Prostate gland (tissue), 2 donors: ENCODE measurements at regions not wholly inside any gene's neighbourhood (a gene's known extent, or its start where the extent isn't known, plus 50 kb on each side); places are given as distances from the start of the nearest gene placed in this dataset.
A peak's percentile ranks its signal among the peaks of the same experiment; 100 is the strongest.

Experiments used
- DNase-seq: peaks from one replicate; pipeline ENCODE4 v3.0.0-alpha.2; 2019; ENCODE audit warnings: low spot score
- H3K27ac ChIP-seq, 2 donors: fragments of 200-600 bp; sonication (generic); 2 replicates each; pipeline ENCODE4 v1.5.1; 2017 to 2019
- H3K27me3 ChIP-seq: fragments of 200-600 bp; sonication (generic); replicated peaks from 2 replicates; pipeline ENCODE4 v1.5.1; 2019; ENCODE audit not compliant: insufficient read depth
- H3K36me3 ChIP-seq, 2 donors: fragments of 200-600 bp; sonication (generic); 1 replicate in 1 of 2; 2 replicates in 1 of 2; pipeline versions ENCODE4 v1.5.1 to v1.8.1; 2017 to 2019
- H3K4me1 ChIP-seq: fragments of 200-600 bp; sonication (generic); replicated peaks from 2 replicates; pipeline ENCODE4 v1.5.1; 2019
- H3K4me3 ChIP-seq, 2 donors: fragments of 200-600 bp; sonication (generic); 2 replicates each; pipeline ENCODE4 v1.5.1; 2017 to 2019
- H3K9me3 ChIP-seq: fragments of 200-600 bp; sonication (generic); 2 replicates; pipeline ENCODE4 v1.5.1; 2017
- CTCF ChIP-seq, 4 experiments: fragments of 200-600 bp in 2 of 4; fragments of 450-650 bp in 2 of 4; sonication (generic) in 2 of 4; IDR thresholded peaks; 1 replicate in 3 of 4; 2 replicates in 1 of 4; pipeline ENCODE4 v1.5.1; 2016 to 2019; ENCODE audit warnings: antibody characterized with exemption in 4 of 4, mild to moderate bottlenecking in 2 of 4, moderate library complexity in 2 of 4
- POLR2A ChIP-seq: fragments of 450-650 bp; IDR thresholded peaks from one replicate; pipeline ENCODE4 v1.6.1; 2016; ENCODE audit warnings: antibody characterized with exemption, mild to moderate bottlenecking
- POLR2AphosphoS5 ChIP-seq: sonication (generic); formaldehyde crosslinking; IDR thresholded peaks from one replicate; pipeline ENCODE4 v1.6.1; 2017; ENCODE audit warnings: antibody characterized with exemption
- WGBS: methylation state at CpG from one replicate; pipeline ENCODE4 v1.1.5; 2018; 5-methylcytosine and 5-hydroxymethylcytosine counted together
- intact Hi-C: fragments of 100-400 bp; cut with DNase I; formaldehyde crosslinking; loops from one replicate; pipeline ENCODE4 v1.14.2; 2022

DNA sequence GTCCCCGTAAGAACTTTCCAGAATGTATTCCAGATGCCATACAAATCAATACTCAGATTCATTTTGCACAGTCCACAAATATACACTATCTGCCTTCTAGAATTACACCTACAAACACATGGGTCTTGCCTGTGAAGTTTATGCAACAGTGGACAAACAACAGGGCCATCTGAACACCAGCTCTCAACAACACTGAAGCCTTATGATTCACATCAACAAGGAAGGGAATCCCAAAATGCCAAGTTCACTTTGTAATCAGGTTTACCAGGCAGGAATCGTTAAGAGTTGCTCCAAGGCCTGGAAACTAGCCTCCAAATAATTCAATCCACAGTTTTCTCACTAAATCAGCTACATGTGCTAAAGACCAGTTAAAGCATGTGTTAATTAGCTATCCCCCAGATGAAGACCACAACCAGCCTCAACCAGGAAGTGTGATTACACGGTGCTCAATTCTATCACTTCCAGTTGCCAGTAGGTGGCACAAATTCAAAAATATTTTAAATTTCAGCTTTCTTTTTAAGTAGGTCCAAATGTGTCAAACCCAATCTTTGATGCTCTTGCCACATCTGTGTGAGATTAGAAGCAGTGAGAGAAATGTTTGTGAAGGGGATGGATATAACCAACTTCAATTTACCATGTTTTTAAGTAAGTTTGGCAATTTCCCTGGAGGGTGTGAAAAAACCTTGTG, 139.1 kb upstream of the BDNF start:
- no peaks in the 10 kb centered on the region for H3K4me1 ChIP-seq
- intact Hi-C loops: no loop called here
- no peak overlapping the region for H3K4me3 ChIP-seq

DNA sequence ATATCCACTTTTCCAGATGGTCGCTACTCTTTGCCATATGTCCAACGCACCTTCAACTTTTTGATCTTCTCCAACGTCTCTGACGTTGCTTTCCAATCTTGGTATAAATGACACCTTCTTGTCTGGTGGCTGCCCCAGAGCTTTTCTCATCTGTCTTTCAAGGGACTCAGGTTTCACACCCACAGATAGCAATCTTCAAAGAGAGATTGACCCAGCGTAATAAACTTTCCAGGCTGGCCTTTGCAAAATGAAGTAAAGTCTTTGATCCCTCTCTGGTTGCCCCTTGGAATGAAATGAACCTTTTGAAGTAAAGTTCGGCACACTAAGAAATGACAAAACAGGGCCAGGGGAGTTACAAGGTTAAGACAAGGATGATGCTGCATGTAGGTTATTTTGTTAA, 138.4 kb upstream of the BDNF start:
- 44% methylated on average over 6 of the region's 6 CpGs for WGBS
- H3K4me3 ChIP-seq: no peak overlapping the region
- H3K27me3 ChIP-seq: no peaks in the 10 kb centered on the region
- H3K9me3 ChIP-seq: no peaks in the 10 kb centered on the region
- no peaks in the 10 kb centered on the region for H3K4me1 ChIP-seq
- DNase-seq: no peak
- TF ChIP-seq POLR2AphosphoS5 (no peak), POLR2A (no peak)
- no peaks in the 10 kb centered on the region for H3K36me3 ChIP-seq
- H3K27ac ChIP-seq: no peak overlapping the region
- intact Hi-C loops: no loop called here

More for the DNA sequence above, 139.1 kb upstream of the BDNF start:
- H3K9me3 ChIP-seq: no peaks in the 10 kb centered on the region
- no peak for TF ChIP-seq POLR2AphosphoS5
- TF ChIP-seq CTCF (IDR thresholded peaks at IDR 0.05): peak in 1 of 4 experiments; percentile 11
- DNase-seq: no peak
- H3K27ac ChIP-seq: no peak overlapping the region
- 45% methylated on average over 3 of the region's 3 CpGs for WGBS
- no peaks in the 10 kb centered on the region for H3K27me3 ChIP-seq
- no peaks in the 10 kb centered on the region for H3K36me3 ChIP-seq

- Histone ChIP-seq H3K4me1 (no peaks in the 10 kb centered on the region), H3K4me3 (no peak overlapping the region), H3K36me3 (no peaks in the 10 kb centered on the region), H3K27ac (no peak overlapping the region), H3K9me3 (no peaks in the 10 kb centered on the region), H3K27me3 (no peaks in the 10 kb centered on the region)
- 72% methylated on average over 2 of the region's 2 CpGs for WGBS
- TF ChIP-seq POLR2AphosphoS5: no peak
- no peak for TF ChIP-seq CTCF (IDR thresholded peaks at IDR 0.05)
- no peak for TF ChIP-seq POLR2A
- DNase-seq: no peak
- intact Hi-C loops: no loop called here
Observed at GRCh38 chr11:27837895-27838563, 137.8 kb upstream of the BDNF start.

DNA sequence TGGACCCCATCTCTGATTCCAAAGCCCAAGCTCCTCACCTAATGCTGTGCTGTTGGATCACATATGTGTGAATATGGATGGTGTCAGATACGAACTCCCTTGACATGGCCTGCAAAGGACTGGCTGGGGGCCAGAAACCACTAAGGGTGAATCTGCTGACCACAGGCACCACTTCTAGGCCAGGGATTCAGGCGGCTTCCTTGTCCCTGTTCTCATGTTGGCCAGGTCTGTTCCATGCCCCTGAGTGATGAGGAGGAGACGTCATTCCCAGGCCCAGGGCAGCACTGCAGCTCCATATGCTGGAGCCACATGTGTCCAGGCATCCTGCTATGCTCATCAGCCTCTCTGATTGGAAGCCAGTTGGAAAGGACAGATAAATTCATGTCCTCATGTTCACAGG, 130.0 kb upstream of the BDNF start:
- H3K36me3 ChIP-seq: no peaks in the 10 kb centered on the region
- no peak for TF ChIP-seq CTCF (IDR thresholded peaks at IDR 0.05)
- TF ChIP-seq POLR2AphosphoS5: no peak
- TF ChIP-seq POLR2A: no peak

DNA sequence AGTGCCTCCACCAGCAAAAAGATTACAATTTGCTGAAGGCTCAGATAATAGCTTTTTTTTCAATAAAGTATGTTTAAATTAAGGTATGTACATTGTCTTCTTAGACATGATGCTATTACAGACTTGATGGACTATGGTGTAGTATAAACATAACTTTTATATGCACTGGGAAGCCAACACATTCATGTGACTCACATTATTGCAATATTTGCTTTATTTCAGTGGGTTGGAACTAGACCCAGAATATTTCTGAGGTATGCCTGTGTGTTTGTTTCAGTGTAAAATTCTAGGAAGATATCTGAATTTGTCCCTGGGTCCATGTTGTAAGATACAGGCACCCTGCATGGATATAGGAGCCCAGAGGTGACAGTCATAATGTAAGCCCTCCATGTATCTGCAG, 120.0 kb upstream of the BDNF start:
- no peak overlapping the region for H3K27ac ChIP-seq
- no peak overlapping the region for H3K4me3 ChIP-seq
- intact Hi-C loops: no loop called here
- DNase-seq: no peak
- H3K9me3 ChIP-seq: no peaks in the 10 kb centered on the region
- H3K36me3 ChIP-seq: no peaks in the 10 kb centered on the region
- TF ChIP-seq POLR2AphosphoS5 (no peak), CTCF (IDR thresholded peaks at IDR 0.05) (no peak), POLR2A (no peak)
- H3K4me1 ChIP-seq: no peaks in the 10 kb centered on the region
- no peaks in the 10 kb centered on the region for H3K27me3 ChIP-seq

More for the DNA sequence above, 130.0 kb upstream of the BDNF start:
- intact Hi-C loops: no loop called here
- Histone ChIP-seq H3K4me1 (no peaks in the 10 kb centered on the region), H3K4me3 (no peak overlapping the region), H3K9me3 (no peaks in the 10 kb centered on the region), H3K27ac (no peak overlapping the region), H3K27me3 (no peaks in the 10 kb centered on the region)
- no peak for DNase-seq
- 87% methylated on average over 3 of the region's 3 CpGs for WGBS
